HG02642 (cell line): ENCODE measurements at regions not wholly inside any gene's neighbourhood (a gene's known extent, or its start where the extent isn't known, plus 50 kb on each side); places are given as distances from the start of the nearest gene placed in this dataset.
"Not testable (repeated sequence)": the region's sequence is repeated elsewhere in the genome, so short reads cannot be mapped to it uniquely, and the experiment has no call there.

Experiments
- ATAC-seq: cut with Tn5 transposase; IDR thresholded peaks from one replicate; pipeline ENCODE4 v1.9.1; 2021; ENCODE audit warnings: mild to moderate bottlenecking; ENCODE audit not compliant: unreplicated experiment, poor library complexity

GRCh38 chr3:74301056-74301455, 313.4 kb downstream of the CNTN3 start:
- no peak for ATAC-seq

- no peak for ATAC-seq
These were observed 319.0 kb downstream of the CNTN3 start for GRCh38 chr3:74295479-74295878.

- no peak for ATAC-seq
These were observed 325.7 kb downstream of the CNTN3 start for GRCh38 chr3:74288761-74289160.

GRCh38 chr3:74287557-74287956, 326.9 kb downstream of the CNTN3 start:
- no peak for ATAC-seq

- ATAC-seq = no peak
These were observed 332.3 kb downstream of the CNTN3 start for GRCh38 chr3:74282202-74282601.

GRCh38 chr3:74281705-74282104, 332.8 kb downstream of the CNTN3 start:
- no peak for ATAC-seq

- no peak for ATAC-seq
These were observed 340.7 kb downstream of the CNTN3 start for GRCh38 chr3:74273555-74274402.

- no peak for ATAC-seq
These were observed 341.4 kb downstream of the CNTN3 start for GRCh38 chr3:74273091-74273490.

GRCh38 chr3:74271541-74271940, 342.9 kb downstream of the CNTN3 start:
- ATAC-seq = no peak

GRCh38 chr3:74269689-74270088, 344.8 kb downstream of the CNTN3 start:
- no peak for ATAC-seq

- no peak for ATAC-seq
These were observed 345.7 kb downstream of the CNTN3 start for GRCh38 chr3:74268753-74269152.

- peak; percentile 67 for ATAC-seq
These were observed 346.8 kb downstream of the CNTN3 start for GRCh38 chr3:74267588-74268184.

- no peak for ATAC-seq
These were observed 347.3 kb downstream of the CNTN3 start for GRCh38 chr3:74267131-74267530.

- no peak for ATAC-seq
These were observed 349.4 kb downstream of the CNTN3 start for GRCh38 chr3:74265069-74265468.

- ATAC-seq = no peak
These were observed 351.4 kb downstream of the CNTN3 start for GRCh38 chr3:74263031-74263430.

GRCh38 chr3:74233091-74233490, 381.4 kb downstream of the CNTN3 start:
- no peak for ATAC-seq

GRCh38 chr3:74217467-74217866, 397.0 kb downstream of the CNTN3 start:
- no peak for ATAC-seq

- ATAC-seq = no peak
These were observed 400.2 kb downstream of the CNTN3 start for GRCh38 chr3:74214286-74214685.

- no peak for ATAC-seq
These were observed 403.7 kb downstream of the CNTN3 start for GRCh38 chr3:74210739-74211138.

GRCh38 chr3:74200952-74201351, 413.5 kb downstream of the CNTN3 start:
- ATAC-seq = no peak

GRCh38 chr3:74178664-74179063, 435.8 kb downstream of the CNTN3 start:
- not testable (repeated sequence) for ATAC-seq

- ATAC-seq = no peak
These were observed 441.4 kb downstream of the CNTN3 start for GRCh38 chr3:74173090-74173489.
